ENCODE measurements at regions not wholly inside any gene's neighbourhood (a gene's known extent, or its start where the extent isn't known, plus 50 kb on each side); places are given as distances from the start of the nearest gene placed in this dataset.

DNA sequence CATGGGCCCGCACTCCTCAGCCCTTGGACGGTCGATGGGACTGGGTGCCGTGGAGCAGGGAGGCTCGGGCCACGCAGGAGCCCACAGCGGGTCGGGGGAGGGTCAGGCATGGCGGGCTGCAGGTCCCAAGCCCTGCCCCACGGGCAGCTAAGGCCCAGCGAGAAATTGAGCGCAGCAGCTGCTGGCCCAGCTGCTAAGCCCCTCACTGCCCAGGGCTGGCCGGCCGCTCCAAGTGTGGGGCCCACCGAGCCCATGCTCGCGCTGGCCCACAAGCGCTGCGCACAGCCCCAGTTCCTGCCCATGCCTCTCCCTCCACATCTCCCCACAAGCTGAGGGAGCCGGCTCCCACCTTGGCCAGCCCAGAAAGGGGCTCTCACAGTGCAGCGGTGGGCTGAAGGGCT is 259.4 kb downstream of the VGLL3 start:
- TF ChIP-seq, protein P1, sequence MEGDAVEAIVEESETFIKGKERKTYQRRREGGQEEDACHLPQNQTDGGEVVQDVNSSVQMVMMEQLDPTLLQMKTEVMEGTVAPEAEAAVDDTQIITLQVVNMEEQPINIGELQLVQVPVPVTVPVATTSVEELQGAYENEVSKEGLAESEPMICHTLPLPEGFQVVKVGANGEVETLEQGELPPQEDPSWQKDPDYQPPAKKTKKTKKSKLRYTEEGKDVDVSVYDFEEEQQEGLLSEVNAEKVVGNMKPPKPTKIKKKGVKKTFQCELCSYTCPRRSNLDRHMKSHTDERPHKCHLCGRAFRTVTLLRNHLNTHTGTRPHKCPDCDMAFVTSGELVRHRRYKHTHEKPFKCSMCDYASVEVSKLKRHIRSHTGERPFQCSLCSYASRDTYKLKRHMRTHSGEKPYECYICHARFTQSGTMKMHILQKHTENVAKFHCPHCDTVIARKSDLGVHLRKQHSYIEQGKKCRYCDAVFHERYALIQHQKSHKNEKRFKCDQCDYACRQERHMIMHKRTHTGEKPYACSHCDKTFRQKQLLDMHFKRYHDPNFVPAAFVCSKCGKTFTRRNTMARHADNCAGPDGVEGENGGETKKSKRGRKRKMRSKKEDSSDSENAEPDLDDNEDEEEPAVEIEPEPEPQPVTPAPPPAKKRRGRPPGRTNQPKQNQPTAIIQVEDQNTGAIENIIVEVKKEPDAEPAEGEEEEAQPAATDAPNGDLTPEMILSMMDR (IDR thresholded peaks at IDR 0.05): no peak
- TF ChIP-seq POLR2A (IDR thresholded peaks at IDR 0.05): no peak

Data from thyroid gland (tissue), 4 donors.